Heart right ventricle (tissue), 16 donors: ENCODE measurements at regions not wholly inside any gene's neighbourhood (a gene's known extent, or its start where the extent isn't known, plus 50 kb on each side); places are given as distances from the start of the nearest gene placed in this dataset.
"Not testable (repeated sequence)": the region's sequence is repeated elsewhere in the genome, so short reads cannot be mapped to it uniquely, and the experiment has no call there.

Experiments used
- ATAC-seq, 8 donors: fragments of 200-7000 bp; cut with Tn5 transposase; one replicate each; pipeline ENCODE4 v1.9.1; 2020; ENCODE audit warnings: mild to moderate bottlenecking in 8 of 8, moderate library complexity in 8 of 8, moderate number of reproducible peaks in 1 of 8
- DNase-seq, 2 donors: peaks; one replicate each; pipeline ENCODE4 v3.0.0-alpha.2; 2020
- H3K27ac ChIP-seq, 10 donors: fragments of 200-600 bp; sonication (generic) in 2 of 10; one replicate each; pipeline versions ENCODE4 v1.5.0 to v1.8.0; 2020 to 2022; ENCODE audit warnings: mild to moderate bottlenecking in 3 of 10
- H3K27me3 ChIP-seq, 7 donors: fragments of 200-600 bp; one replicate each; pipeline ENCODE4 v1.8.0; 2021 to 2022; ENCODE audit warnings: mild to moderate bottlenecking in 2 of 7
- H3K36me3 ChIP-seq, 9 donors: fragments of 200-600 bp; sonication (generic) in 1 of 9; one replicate each; pipeline versions ENCODE4 v1.5.0 to v1.8.0; 2020 to 2022; ENCODE audit warnings: mild to moderate bottlenecking in 2 of 9
- H3K4me1 ChIP-seq, 9 donors: fragments of 200-600 bp; sonication (generic) in 1 of 9; one replicate each; pipeline versions ENCODE4 v1.5.0 to v1.8.0; 2020 to 2022; ENCODE audit warnings: mild to moderate bottlenecking in 4 of 9
- H3K4me3 ChIP-seq, 10 donors: fragments of 200-600 bp; sonication (generic) in 2 of 10; one replicate each; pipeline versions ENCODE4 v1.5.0 to v1.8.0; 2020 to 2022; ENCODE audit warnings: mild to moderate bottlenecking in 7 of 10, moderate library complexity in 2 of 10
- H3K9me3 ChIP-seq, 11 donors: fragments of 200-600 bp in 10 of 11; sonication (generic) in 2 of 11; one replicate each; pipeline versions ENCODE4 v1.5.0 to v1.8.0; 2013 to 2022; ENCODE audit warnings: mild to moderate bottlenecking in 2 of 11, control low read depth in 1 of 11, moderate library complexity in 1 of 11
- CTCF ChIP-seq, 9 donors: fragments of 200-600 bp; sonication (generic) in 2 of 9; IDR thresholded peaks; one replicate each; pipeline versions ENCODE4 v1.5.0 to v1.8.0; 2021 to 2022; ENCODE audit warnings: antibody characterized with exemption in 9 of 9, mild to moderate bottlenecking in 5 of 9, moderate library complexity in 1 of 9
- WGBS, 2 donors: extraction: QIAGEN DNeasy Blood & Tissue Kit; methylation state at CpG; one replicate each; pipeline ENCODE4 v1.1.7; 2013; ENCODE audit warnings: inconsistent platforms in 1 of 2; 5-methylcytosine and 5-hydroxymethylcytosine counted together
- intact Hi-C, 10 donors: fragments of 100-400 bp; cut with DNase I; formaldehyde crosslinking; loops; one replicate each; pipeline versions ENCODE4 v1.11.1 to v1.14.2; 2022
- donor health status: Arrhythmogenic right ventricular cardiomyopathy.
- donor health status: ischemic (EF 13 %, LVEDD 7.1; RV severe dilation, severe dysfunction).
- donor health status: healthy with polysubstance abuse.
- donor health status: DM: no; HTN: yes; CAD: no.
- donor health status: DM: no; HTN: no; CAD: no.
- donor health status: ischemic (EF 25% LVEDD 6.9; RV normal size, moderate dysfunction).
- donor health status: ischemic (EF 25% LVEDD 5.7; RV mildly dilated, moderate dysfunction).
- donor health status: healthy.
- donor health status: DM: yes; HTN: yes; CAD: no.
- donor health status: Ischemic cardiomyopathy.
- donor health status: ischemic (EF 35%, LVEDD 5.7; RV mildly dilated, moderate dysfunction).
- donor health status: nonischemic (EF 11% LVEDD 7.7; RV severe dilation, severe dysfunction).
- donor health status: DM: yes; HTN: yes; CAD: no.
- donor health status: PGD.
- donor health status: ischemic (EF 29% LVEDD 5.4; RV normal size, mild dysfunction).
- donor health status: nonischemic (EF 23%, LVEDD 6.1; RV moderate dilation, normal function).

- no peaks in the 10 kb centered on the region for H3K4me1 ChIP-seq
- no peaks in the 10 kb centered on the region for H3K9me3 ChIP-seq
- H3K27me3 ChIP-seq = no peaks in the 10 kb centered on the region
- intact Hi-C loops = no loop called here
- no peaks in the 10 kb centered on the region for H3K36me3 ChIP-seq
- DNase-seq (no peak), ATAC-seq (no peak)
- H3K27ac ChIP-seq = no peak overlapping the region
- H3K4me3 ChIP-seq = no peak overlapping the region
- no peak for TF ChIP-seq CTCF (IDR thresholded peaks at IDR 0.05)
These were observed 474.3 kb downstream of the BRINP3 start for GRCh38 chr1:190003376-190003775.

- H3K9me3 ChIP-seq = peaks cover 0 to 21% (median 0%) of the 10 kb centered on the region in 11 donors
- WGBS, 2 donors = 83 to 88% methylated on average over 4 of the region's 4 CpGs
- no peaks in the 10 kb centered on the region for H3K27me3 ChIP-seq
- no peak for ATAC-seq
- intact Hi-C loops = no loop called here
- no peak overlapping the region for H3K27ac ChIP-seq
- H3K4me3 ChIP-seq = no peak overlapping the region
- DNase-seq = no peak
- no peaks in the 10 kb centered on the region for H3K4me1 ChIP-seq
- no peak for TF ChIP-seq CTCF (IDR thresholded peaks at IDR 0.05)
- H3K36me3 ChIP-seq = no peaks in the 10 kb centered on the region
These were observed 466.1 kb downstream of the BRINP3 start for GRCh38 chr1:190011585-190011984.

GRCh38 chr1:190019151-190019550 is 458.5 kb downstream of the BRINP3 start:
- peaks cover 0 to 28% (median 0%) of the 10 kb centered on the region in 11 donors for H3K9me3 ChIP-seq
- 89 to 92% methylated on average over 16 of the region's 16 CpGs for whole genome bisulfite sequencing, 2 donors
- H3K27me3 ChIP-seq, H3K27ac ChIP-seq, H3K36me3 ChIP-seq, H3K4me1 ChIP-seq, intact Hi-C loops, H3K4me3 ChIP-seq, DNase-seq, ATAC-seq: not testable (repeated sequence)

DNA sequence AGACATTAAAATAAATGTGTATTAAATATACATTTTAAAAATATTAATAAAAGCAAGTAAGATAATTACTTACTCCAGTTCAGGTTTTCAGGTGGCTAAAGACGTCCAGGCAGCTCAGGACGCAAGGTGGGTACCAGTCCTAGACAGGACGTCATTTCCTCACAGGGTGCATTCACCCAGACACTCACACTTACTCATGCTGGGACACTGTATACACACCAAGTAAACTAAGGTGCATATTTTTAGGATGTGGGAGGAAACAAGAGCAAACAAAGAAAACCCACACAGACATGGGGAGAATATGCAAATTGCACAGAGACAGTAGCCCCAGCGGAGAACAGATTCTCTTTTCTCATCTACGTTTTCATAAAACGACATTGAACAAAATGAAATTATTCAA is 457.9 kb downstream of the BRINP3 start:
- Histone ChIP-seq H3K27ac (no peak overlapping the region), H3K27me3 (no peaks in the 10 kb centered on the region), H3K4me1 (no peaks in the 10 kb centered on the region), H3K36me3 (no peaks in the 10 kb centered on the region), H3K9me3 (peaks cover 0 to 28% (median 0%) of the 10 kb centered on the region in 11 donors), H3K4me3 (no peak overlapping the region)
- DNase-seq = no peak
- no peak for ATAC-seq
- WGBS, 2 donors = 87% methylated on average over 6 of the region's 6 CpGs
- intact Hi-C loops = no loop called here
- no peak for TF ChIP-seq CTCF (IDR thresholded peaks at IDR 0.05)

DNA sequence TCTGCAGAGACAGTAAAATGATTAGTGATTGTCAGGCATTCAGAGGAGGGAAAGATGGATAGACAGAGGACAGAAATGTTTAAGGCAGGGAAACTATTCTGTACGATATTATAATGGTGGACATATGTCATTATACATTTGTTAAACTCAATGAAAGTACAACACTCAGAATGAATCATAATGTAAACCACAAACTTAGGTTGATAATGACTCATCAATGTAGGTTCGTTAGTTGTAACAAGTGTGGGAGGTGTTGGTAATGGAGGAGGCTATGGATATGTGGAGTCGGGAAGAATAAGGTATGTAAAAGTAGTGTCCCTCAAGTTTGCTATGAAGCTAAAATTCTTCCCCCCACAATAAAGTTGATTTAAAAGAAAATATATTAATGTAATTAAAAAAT is 455.0 kb downstream of the BRINP3 start:
- no peaks in the 10 kb centered on the region for H3K4me1 ChIP-seq
- 83 to 89% methylated on average over 3 of the region's 3 CpGs for WGBS, 2 donors
- H3K9me3 ChIP-seq = peaks cover 0 to 35% (median 3%) of the 10 kb centered on the region in 11 donors
- no peaks in the 10 kb centered on the region for H3K36me3 ChIP-seq
- intact Hi-C loops = no loop called here
- no peak for TF ChIP-seq CTCF (IDR thresholded peaks at IDR 0.05)
- DNase-seq = no peak
- H3K27me3 ChIP-seq = no peaks in the 10 kb centered on the region
- H3K27ac ChIP-seq = no peak overlapping the region
- no peak for ATAC-seq
- H3K4me3 ChIP-seq = no peak overlapping the region
